LHCN-M2 (cell line): ENCODE measurements at regions not wholly inside any gene's neighbourhood (a gene's known extent, or its start where the extent isn't known, plus 50 kb on each side); places are given as distances from the start of the nearest gene placed in this dataset.
"Not testable (repeated sequence)": the region's sequence is repeated elsewhere in the genome, so short reads cannot be mapped to it uniquely, and the experiment has no call there.

Experiments used
- DNase-seq: peaks from one replicate; pipeline ENCODE4 v3.0.0-alpha.2; 2012; ENCODE audit warnings: low read depth

GRCh38 chrX:128973033-128973432 is 550.3 kb downstream of the SMARCA1 start:
- no peak for DNase-seq

- no peak for DNase-seq
Measured at GRCh38 chrX:128961290-128961689, 562.0 kb downstream of the SMARCA1 start.

- DNase-seq: not testable (repeated sequence)
Measured at GRCh38 chrX:128954697-128955096, 568.6 kb downstream of the SMARCA1 start.

GRCh38 chrX:128931071-128931470 is 592.2 kb downstream of the SMARCA1 start:
- DNase-seq: no peak

GRCh38 chrX:128929271-128930057 is 593.8 kb downstream of the SMARCA1 start:
- no peak for DNase-seq

- no peak for DNase-seq
Measured at GRCh38 chrX:128928636-128929035, 594.7 kb downstream of the SMARCA1 start.

- no peak for DNase-seq
Measured at GRCh38 chrX:128927363-128927762, 595.9 kb downstream of the SMARCA1 start.

- DNase-seq: no peak
Measured at GRCh38 chrX:128906753-128907152, 616.5 kb downstream of the SMARCA1 start.

- DNase-seq: no peak
Measured at GRCh38 chrX:128901018-128901417, 622.3 kb downstream of the SMARCA1 start.

- DNase-seq: no peak
Measured at GRCh38 chrX:128897621-128898020, 625.7 kb downstream of the SMARCA1 start.

GRCh38 chrX:128891554-128891953 is 631.7 kb downstream of the SMARCA1 start:
- DNase-seq: no peak

GRCh38 chrX:128884430-128884829 is 638.9 kb downstream of the SMARCA1 start:
- no peak for DNase-seq

GRCh38 chrX:128883650-128884049 is 639.6 kb downstream of the SMARCA1 start:
- DNase-seq: no peak

GRCh38 chrX:128870361-128870760 is 652.9 kb downstream of the SMARCA1 start:
- DNase-seq: no peak

GRCh38 chrX:128862557-128862956 is 660.7 kb downstream of the SMARCA1 start:
- no peak for DNase-seq

GRCh38 chrX:128848374-128848773 is 674.9 kb downstream of the SMARCA1 start:
- no peak for DNase-seq

- DNase-seq: no peak
Measured at GRCh38 chrX:128846385-128846784, 676.9 kb downstream of the SMARCA1 start.

GRCh38 chrX:128818690-128819089 is 704.6 kb downstream of the SMARCA1 start:
- no peak for DNase-seq

- DNase-seq: no peak
Measured at GRCh38 chrX:128816919-128817318, 706.4 kb downstream of the SMARCA1 start.

GRCh38 chrX:128807367-128807766 is 715.9 kb downstream of the SMARCA1 start:
- DNase-seq: peak; percentile 0

- no peak for DNase-seq
Measured at GRCh38 chrX:128805236-128805635, 718.1 kb downstream of the SMARCA1 start.

- DNase-seq: no peak
Measured at GRCh38 chrX:128804828-128805227, 718.5 kb downstream of the SMARCA1 start.

- no peak for DNase-seq
Measured at GRCh38 chrX:128800138-128800537, 723.2 kb downstream of the SMARCA1 start.

GRCh38 chrX:128783139-128783538 is 730.9 kb upstream of the ACTRT1 start:
- not testable (repeated sequence) for DNase-seq
